Hepatocyte (in vitro differentiated cells): ENCODE measurements at regions not wholly inside any gene's neighbourhood (a gene's known extent, or its start where the extent isn't known, plus 50 kb on each side); places are given as distances from the start of the nearest gene placed in this dataset.

Experiments used
- DNase-seq: peaks from one replicate; pipeline ENCODE4 v3.0.0-alpha.2; 2016; ENCODE audit warnings: low spot score
- H2AFZ ChIP-seq: fragments of 200-600 bp; sonication (generic); 2 replicates; pipeline ENCODE4 v1.6.0; 2016; ENCODE audit warnings: antibody characterized with exemption, mild to moderate bottlenecking
- H3K27ac ChIP-seq: fragments of 200-600 bp; sonication (generic); 2 replicates; pipeline ENCODE4 v1.5.1; 2016; ENCODE audit warnings: mild to moderate bottlenecking
- H3K27me3 ChIP-seq: fragments of 200-600 bp; sonication (generic); 2 replicates; pipeline ENCODE4 v1.6.1; 2016
- H3K36me3 ChIP-seq: fragments of 200-600 bp; sonication (generic); replicated peaks from 2 replicates; pipeline ENCODE4 v1.5.1; 2016; ENCODE audit warnings: low read depth; ENCODE audit not compliant: insufficient read depth
- H3K4me1 ChIP-seq: fragments of 200-600 bp; sonication (generic); 2 replicates; pipeline ENCODE4 v1.5.1; 2016; ENCODE audit warnings: mild to moderate bottlenecking, moderate library complexity; ENCODE audit not compliant: insufficient read depth
- H3K4me2 ChIP-seq: fragments of 200-600 bp; sonication (generic); 2 replicates; pipeline ENCODE4 v1.6.0; 2016
- H3K4me3 ChIP-seq: fragments of 200-600 bp; sonication (generic); 2 replicates; pipeline ENCODE4 v1.5.1; 2016; ENCODE audit warnings: mild to moderate bottlenecking
- H3K79me2 ChIP-seq: fragments of 200-600 bp; sonication (generic); 2 replicates; pipeline ENCODE4 v1.6.0; 2017; ENCODE audit warnings: mild to moderate bottlenecking
- H3K9me2 ChIP-seq: fragments of 200-600 bp; sonication (generic); replicated peaks from 2 replicates; pipeline ENCODE4 v1.6.0; 2017; ENCODE audit warnings: mild to moderate bottlenecking; ENCODE audit not compliant: insufficient read depth
- H3K9me3 ChIP-seq: fragments of 200-600 bp; sonication (generic); 2 replicates; pipeline ENCODE4 v1.5.1; 2016; ENCODE audit warnings: low read depth, mild to moderate bottlenecking
- H4K20me1 ChIP-seq: fragments of 200-600 bp; sonication (generic); 2 replicates; pipeline ENCODE4 v1.6.0; 2016; ENCODE audit warnings: mild to moderate bottlenecking; ENCODE audit not compliant: insufficient read depth, poor library complexity, severe bottlenecking
- CTCF ChIP-seq: fragments of 200-600 bp; sonication (generic); IDR thresholded peaks from 2 replicates; pipeline ENCODE4 v1.5.1; 2016; ENCODE audit warnings: antibody characterized with exemption, mild to moderate bottlenecking; ENCODE audit not compliant: poor library complexity
- EZH2 ChIP-seq: fragments of 200-600 bp; sonication (generic); IDR thresholded peaks from 2 replicates; pipeline ENCODE4 v1.6.1; 2016; ENCODE audit warnings: antibody characterized with exemption, mild to moderate bottlenecking, borderline replicate concordance
- EZH2phosphoT487 ChIP-seq: fragments of 200-600 bp; sonication (generic); IDR thresholded peaks from one replicate; pipeline ENCODE4 v1.6.1; 2018; ENCODE audit warnings: antibody characterized with exemption, mild to moderate bottlenecking, low read depth, moderate library complexity; ENCODE audit not compliant: unreplicated experiment, severe bottlenecking
- WGBS: methylation state at CpG from one replicate; pipeline ENCODE4 v1.1.6; 2016; ENCODE audit warnings: low lambda C conversion rate; ENCODE audit errors: missing lambda C conversion rate; 5-methylcytosine and 5-hydroxymethylcytosine counted together

DNA sequence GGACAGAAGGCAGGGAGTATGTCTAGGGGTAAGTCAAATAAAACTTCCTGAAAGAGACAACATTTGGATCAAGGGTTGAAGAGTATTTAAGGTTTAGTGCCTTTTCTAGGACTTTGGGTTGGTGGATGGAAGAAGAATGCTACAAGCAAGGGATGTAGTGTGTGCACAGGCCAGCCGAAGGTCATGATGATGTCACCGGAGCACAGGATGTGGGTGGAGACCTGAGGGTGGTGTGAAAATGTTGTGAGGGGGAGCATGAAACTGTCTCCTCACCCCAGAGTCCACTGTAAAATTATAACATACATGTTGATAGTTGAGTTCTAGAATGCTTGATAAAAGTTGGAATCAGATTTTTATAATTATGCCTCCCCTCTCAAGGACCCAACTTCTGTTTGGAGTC lies 553.3 kb upstream of the SGCD start:
- no peak overlapping the region for H3K4me2 ChIP-seq
- peaks cover 5% of the 10 kb centered on the region for H3K27me3 ChIP-seq
- 91% methylated on average over 2 of the region's 2 CpGs for WGBS
- no peaks in the 10 kb centered on the region for H3K79me2 ChIP-seq
- H3K4me1 ChIP-seq, result no peaks in the 10 kb centered on the region
- no peaks in the 10 kb centered on the region for H3K9me2 ChIP-seq
- no peaks in the 10 kb centered on the region for H3K9me3 ChIP-seq
- no peak overlapping the region for H2AFZ ChIP-seq
- no peak overlapping the region for H3K27ac ChIP-seq
- TF ChIP-seq EZH2phosphoT487, result no peak
- TF ChIP-seq CTCF, result no peak
- no peak for TF ChIP-seq EZH2
- H4K20me1 ChIP-seq, result no peaks in the 10 kb centered on the region
- H3K36me3 ChIP-seq, result no peaks in the 10 kb centered on the region
- H3K4me3 ChIP-seq, result no peak overlapping the region
- no peak for DNase-seq

DNA sequence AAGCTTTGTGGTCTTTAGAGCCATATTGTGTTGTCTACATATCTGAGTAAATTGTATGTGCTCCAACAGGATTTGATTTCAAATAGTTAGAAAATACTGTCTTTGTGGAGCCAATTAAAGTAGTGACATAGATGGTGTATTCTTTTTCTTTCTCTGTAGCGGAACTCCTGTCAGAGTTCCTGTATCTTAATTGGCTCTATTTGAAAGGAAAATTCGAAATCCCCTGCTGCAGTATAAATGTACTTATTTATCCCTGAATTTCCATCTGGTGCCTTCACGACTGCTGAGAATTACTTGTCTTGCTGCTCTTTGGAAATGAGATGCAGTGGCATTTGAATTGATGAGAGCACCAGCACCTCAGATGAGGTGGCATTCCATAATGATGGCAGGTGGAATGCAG lies 546.7 kb upstream of the SGCD start:
- H3K9me3 ChIP-seq, result no peaks in the 10 kb centered on the region
- no peak overlapping the region for H3K4me2 ChIP-seq
- DNase-seq, result no peak
- no peak overlapping the region for H2AFZ ChIP-seq
- no peaks in the 10 kb centered on the region for H4K20me1 ChIP-seq
- WGBS, result 92% methylated on average over 3 of the region's 3 CpGs
- H3K27ac ChIP-seq, result no peak overlapping the region
- H3K27me3 ChIP-seq, result peaks cover 4% of the 10 kb centered on the region
- no peaks in the 10 kb centered on the region for H3K9me2 ChIP-seq
- no peak for TF ChIP-seq CTCF
- no peak for TF ChIP-seq EZH2phosphoT487
- TF ChIP-seq EZH2, result no peak
- H3K79me2 ChIP-seq, result no peaks in the 10 kb centered on the region
- H3K36me3 ChIP-seq, result no peaks in the 10 kb centered on the region
- H3K4me1 ChIP-seq, result no peaks in the 10 kb centered on the region
- H3K4me3 ChIP-seq, result no peak overlapping the region

GRCh38 chr5:155783246-155783645 lies 543.7 kb upstream of the SGCD start:
- no peaks in the 10 kb centered on the region for H3K9me3 ChIP-seq
- DNase-seq, result no peak
- no peaks in the 10 kb centered on the region for H3K9me2 ChIP-seq
- H3K27ac ChIP-seq, result no peak overlapping the region
- WGBS, result 95% methylated on average over 1 of the region's 1 CpG
- H3K79me2 ChIP-seq, result no peaks in the 10 kb centered on the region
- no peak overlapping the region for H3K4me2 ChIP-seq
- H3K4me3 ChIP-seq, result no peak overlapping the region
- peaks cover 4% of the 10 kb centered on the region for H3K27me3 ChIP-seq
- H4K20me1 ChIP-seq, result no peaks in the 10 kb centered on the region
- TF ChIP-seq CTCF (no peak), EZH2 (no peak), EZH2phosphoT487 (no peak)
- no peaks in the 10 kb centered on the region for H3K36me3 ChIP-seq
- H2AFZ ChIP-seq, result no peak overlapping the region
- H3K4me1 ChIP-seq, result no peaks in the 10 kb centered on the region

DNA sequence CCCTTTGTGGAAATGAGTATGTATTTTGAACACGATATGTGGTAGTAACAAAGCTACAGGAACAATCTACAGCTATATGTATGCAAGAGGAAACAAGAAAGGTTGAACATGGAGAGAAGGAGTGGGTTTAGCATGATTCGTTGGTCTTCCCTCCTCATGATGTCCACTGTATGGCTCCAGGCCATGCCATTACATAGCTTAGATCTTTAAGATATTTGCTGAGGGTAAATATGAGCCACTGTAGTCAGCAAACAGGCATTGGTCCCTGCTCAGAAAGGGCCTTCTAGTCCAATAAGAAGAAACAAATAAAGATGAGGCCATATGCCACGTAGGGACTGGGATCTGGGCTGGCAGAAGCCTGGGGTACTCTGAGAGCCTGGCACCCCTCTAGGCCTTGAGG lies 543.2 kb upstream of the SGCD start:
- Histone ChIP-seq H3K4me2 (no peak overlapping the region), H3K27me3 (peaks cover 4% of the 10 kb centered on the region), H2AFZ (no peak overlapping the region), H3K9me2 (no peaks in the 10 kb centered on the region), H3K4me1 (no peaks in the 10 kb centered on the region), H3K9me3 (no peaks in the 10 kb centered on the region), H4K20me1 (no peaks in the 10 kb centered on the region), H3K4me3 (no peak overlapping the region), H3K36me3 (no peaks in the 10 kb centered on the region), H3K27ac (no peak overlapping the region), H3K79me2 (no peaks in the 10 kb centered on the region)
- TF ChIP-seq CTCF (no peak), EZH2phosphoT487 (no peak), EZH2 (no peak)
- no peak for DNase-seq
- 76% methylated on average over 3 of the region's 3 CpGs for WGBS
